ENCODE measurements at regions not wholly inside any gene's neighbourhood (a gene's known extent, or its start where the extent isn't known, plus 50 kb on each side); places are given as distances from the start of the nearest gene placed in this dataset.

DNA sequence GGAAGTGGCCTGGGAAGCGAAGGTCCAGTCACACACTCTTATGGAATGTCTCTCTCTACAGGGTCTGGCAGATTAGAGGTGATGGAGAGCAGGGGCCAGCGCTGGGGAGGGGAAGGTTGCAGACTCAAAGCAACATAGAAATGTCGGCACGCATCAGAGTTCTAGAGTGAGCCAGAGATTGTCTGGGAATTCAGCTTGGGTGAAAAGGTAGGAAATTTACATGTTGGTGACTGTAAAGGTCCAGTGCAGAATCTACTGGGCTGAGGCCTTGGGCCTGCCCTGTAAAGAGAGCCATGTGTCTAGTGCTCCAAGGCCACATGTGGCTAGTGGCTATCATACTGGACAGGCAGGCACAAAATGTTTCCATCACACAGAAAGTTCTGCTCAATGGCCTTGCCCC is 80.8 kb downstream of the FOXA2 start:
- no peak for DNase-seq

DNA sequence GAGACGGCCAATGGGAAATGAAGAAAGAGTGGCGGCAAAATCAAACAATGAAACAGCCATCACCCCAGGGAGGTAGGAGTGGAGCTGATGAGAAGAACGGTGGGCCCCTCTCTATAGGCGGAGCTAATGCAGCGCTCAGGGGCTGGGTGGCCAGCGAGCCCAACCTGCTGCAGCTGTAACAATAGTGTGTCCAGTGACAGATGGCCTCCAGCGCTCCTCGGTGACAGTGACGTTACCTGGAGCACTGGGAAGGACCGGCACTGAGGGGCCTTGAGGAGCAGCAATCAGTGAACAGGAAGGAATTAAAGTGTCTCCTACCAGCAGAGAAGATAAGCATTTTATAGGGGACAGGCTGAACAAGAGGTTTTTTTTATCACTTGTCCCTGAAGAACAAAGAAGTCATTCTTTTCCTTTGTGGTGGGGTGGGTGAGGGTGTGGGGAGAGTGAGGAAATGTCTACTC is 81.6 kb downstream of the FOXA2 start:
- DNase-seq, result no peak

DNA sequence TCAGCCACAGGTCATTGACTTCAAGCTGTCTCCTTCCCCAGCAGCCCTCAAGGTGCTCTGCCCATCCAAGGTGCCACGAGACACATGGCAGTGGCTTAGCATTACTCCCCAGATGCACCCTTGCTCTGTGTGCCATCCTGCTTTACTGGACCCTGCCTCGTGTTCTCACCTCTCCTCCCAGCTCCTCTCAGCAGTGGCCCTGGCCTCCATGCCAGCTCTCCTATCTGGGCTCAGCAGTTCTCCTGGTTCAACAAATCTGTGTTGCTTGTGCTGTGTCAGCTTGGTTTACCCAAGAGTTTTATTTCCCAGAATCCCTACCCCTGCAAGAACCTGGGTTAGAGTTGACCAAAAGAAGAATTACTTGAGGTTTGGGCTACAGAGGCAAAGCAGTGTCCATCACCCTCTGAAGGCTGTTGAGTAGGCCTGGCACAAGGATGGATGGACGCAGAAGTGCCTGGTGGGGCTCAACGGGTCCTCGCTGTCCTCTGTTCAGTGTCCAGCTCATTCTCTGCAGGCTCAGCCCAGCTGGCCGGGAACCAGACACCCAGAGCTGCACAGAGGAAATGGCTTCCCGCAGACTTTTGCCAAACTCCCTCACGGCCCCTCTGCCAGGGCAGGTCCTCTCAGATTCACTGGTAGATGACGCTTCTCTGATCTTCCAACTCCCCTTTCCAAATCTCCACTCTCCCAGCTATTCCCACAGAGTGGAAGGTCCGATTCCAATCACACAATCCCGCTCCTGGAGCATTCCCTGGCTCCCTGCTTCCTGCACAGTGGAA is 82.6 kb downstream of the FOXA2 start:
- DNase-seq, result no peak

DNA sequence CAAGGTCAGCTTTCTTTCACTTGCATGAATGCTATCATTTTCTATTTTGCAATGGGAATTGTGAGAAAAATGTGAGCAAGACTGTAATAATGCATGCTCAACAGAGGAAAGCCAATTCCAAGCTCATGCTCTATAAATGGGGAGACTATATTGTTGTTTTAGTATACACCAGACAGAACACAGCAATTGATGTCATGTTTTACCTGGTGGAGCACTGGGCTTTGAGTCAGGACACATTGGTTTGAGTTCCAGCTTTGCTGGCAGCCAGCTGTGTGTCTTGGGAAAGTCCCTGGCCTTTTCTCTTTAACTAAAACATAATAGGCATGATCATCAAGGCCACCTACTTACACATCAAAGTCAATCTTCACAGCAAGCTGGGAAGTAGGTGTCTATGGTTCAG is 83.3 kb downstream of the FOXA2 start:
- DNase-seq, result no peak

DNA sequence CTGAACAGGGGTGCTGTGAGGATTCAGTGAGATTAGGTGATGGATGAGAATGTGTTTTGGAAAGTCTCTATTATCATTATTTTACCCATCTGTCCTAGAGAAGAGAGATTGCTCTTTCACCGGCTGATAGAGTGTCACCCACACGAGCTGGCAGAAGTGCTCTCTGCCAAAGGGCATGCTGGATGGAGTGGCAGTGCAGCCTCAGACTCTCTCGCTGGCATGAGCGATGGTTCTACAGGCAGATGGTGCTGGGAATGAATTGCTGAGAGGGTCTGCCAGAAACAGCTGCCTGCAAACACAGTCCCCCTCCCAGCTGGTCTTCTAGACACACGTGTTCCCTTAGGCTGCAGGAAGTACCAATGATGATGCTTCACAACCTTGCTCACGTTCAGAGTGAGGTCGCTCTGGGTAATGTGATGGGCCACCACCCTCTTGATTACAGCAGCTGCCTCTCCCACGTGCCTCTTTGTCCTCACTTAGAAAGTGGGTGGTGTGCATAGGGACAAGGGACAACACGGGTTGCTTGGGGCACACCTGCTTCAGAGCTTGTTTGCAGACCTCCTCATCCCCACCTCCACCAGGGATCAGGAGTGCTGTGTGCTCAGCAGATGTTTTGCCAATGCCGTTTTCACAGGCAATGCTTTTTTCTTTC is 84.7 kb downstream of the FOXA2 start:
- DNase-seq, result no peak

DNA sequence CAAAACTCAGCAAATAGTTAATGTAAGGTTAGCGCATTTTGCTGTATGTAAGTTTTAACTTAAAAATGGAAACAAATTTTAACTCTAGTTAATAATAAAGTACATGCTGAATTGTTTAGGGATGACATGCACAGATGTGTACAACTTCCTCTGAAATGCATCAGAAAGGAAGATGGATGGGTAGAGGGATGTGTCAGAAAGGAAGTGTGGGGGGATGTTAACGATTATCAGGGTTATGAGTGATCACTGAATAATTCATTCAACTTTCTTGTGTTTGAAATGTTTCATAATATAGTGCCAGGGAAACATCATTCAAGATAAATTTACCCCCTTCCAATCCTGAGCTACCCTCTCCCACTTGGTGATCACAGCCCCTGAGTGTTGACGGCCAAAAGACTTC is 87.6 kb downstream of the FOXA2 start:
- DNase-seq, result no peak

DNA sequence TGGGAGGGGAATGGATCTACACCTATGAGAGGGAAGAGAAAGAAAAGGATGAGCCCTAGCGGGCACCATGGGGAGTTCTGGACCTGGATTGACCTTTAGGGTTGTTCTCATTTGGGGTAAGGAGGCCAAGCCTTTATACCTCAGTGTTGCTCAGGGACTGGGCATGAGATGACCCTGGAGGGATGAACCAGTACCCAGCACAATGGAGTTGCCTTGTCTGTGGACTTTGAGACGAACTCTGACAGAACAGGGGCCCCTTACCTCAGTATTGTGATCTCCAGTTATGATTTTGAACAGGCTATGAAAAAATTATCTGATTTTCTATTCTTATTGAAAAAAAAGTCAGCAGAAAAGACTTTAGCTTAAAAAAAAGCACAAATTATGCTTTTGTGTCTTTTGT is 88.6 kb downstream of the FOXA2 start:
- no peak for DNase-seq

DNA sequence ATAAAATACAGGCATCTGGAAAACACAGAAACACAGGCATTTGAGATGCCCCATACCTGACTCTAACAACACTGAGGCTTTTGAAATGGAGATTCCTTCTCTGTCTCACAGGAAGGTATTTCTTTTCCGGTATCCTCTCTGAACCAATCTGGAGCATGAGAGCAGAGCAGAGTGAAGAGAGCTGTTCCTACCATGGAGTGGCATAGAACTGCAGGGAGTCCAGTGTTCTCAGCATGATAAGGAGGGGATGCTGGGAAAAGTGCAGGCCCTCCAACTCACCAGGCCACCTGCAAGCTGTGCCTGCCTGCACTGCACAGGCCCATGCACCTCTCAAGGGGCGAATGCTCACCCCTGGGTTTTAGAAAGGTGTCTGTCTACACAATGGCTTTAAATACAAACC is 89.2 kb downstream of the FOXA2 start:
- no peak for DNase-seq

DNA sequence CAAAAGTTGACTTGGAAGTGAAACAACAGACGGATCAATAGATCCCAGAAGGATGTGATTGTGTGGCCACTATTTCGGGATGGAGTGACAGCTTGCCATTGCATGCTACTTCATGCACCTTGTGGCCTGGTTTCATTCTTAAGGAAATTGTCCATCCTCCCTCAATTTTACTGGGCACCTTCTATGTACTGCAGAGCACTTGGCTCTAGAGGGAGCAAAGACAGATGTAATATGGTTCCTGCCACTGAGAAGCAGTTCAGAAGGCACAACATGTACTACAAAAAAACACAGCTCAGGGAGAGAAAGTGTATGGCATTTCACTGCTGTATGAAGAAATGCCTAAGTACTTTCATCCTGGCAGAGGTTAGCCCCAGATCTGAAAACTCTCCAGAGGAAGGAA is 91.9 kb downstream of the FOXA2 start:
- DNase-seq, result no peak

DNA sequence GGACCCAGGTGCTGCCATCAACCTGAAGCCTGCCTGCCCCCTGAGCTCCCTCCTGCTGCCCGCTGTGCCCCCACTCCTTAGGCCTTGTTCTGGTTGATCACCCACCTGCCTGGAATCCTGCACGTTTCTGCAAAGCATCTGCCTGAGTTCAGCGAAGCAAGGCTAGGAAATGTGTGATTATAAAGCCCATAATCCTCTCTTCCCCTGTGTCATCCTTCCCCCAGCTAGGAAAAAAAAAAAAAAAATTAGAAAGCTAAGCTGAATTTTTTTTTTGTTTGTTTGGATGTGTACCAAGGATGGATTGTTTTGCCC is 93.2 kb downstream of the FOXA2 start:
- DNase-seq, result no peak

DNA sequence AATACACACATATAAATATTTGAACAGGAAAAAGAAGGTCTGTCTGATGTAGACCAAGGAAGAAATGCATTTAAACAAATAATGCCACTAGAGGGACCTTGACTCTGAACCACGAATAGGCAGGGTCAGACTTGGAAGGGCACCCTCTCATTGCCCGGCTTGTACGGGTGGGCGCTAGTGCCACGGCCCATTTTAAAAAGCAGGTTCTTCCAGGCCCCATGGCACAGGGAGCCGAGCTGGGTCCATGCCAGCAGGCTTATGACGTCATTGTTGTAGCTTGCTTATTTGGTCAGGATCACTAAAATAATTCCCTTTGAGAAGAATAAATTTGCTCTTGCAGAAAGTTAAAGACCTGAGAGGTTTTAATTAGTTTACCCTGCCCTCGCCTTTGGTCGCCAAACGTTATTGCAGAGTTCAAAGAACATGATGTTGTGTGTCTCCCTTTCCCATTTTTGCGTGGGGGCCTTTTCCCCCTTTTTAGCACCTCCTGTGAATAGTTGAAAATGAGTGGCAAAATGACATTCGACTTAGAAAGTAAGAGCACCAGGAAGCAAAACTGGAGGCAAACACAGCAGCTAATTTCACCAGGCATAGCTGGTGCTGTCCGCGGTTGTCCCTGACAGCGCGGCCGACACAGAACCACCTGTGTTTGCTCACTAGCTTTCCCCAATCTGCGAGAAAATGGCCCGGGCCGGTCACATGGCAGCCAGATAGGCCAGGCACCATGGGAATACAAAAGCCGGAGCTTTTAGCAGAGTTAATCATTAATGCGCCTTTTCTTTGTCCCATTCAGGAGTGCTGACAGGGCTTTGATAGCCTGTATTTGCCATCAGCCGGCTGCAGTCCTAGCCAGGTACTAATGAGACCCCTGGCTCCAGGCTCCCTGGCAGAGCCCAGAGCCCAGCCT is 93.8 kb downstream of the FOXA2 start:
- DNase-seq, result no peak

DNA sequence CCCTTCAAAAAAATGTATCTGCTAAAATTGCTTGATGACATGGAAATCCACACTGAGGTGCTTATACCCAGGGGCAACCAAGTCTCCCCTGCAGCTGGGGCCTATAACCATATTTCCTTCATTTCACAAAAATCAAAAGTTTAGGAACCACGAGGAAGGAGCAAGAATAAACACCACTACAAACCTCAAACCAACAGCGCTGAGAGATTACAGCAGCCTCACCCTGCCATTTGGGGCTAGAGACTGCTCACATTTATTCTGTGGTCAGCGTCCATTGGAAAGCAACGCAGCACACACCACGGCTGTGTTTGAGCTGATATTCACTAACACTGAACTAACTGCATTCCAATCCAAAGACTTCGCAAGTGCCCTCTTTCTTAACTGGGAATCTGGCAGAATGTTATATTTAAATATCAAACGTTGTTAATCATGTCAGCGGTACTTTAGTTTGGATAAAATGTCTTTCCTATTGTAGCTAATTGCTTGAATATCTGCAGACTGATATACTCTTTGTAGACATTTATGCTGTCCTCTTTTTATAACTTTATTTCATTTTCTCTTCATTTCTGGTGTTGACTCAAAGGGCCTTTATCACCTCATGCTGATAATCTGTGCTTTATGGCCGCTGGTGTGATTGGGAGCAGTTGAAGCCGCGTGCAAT is 94.6 kb downstream of the FOXA2 start:
- no peak for DNase-seq

DNA sequence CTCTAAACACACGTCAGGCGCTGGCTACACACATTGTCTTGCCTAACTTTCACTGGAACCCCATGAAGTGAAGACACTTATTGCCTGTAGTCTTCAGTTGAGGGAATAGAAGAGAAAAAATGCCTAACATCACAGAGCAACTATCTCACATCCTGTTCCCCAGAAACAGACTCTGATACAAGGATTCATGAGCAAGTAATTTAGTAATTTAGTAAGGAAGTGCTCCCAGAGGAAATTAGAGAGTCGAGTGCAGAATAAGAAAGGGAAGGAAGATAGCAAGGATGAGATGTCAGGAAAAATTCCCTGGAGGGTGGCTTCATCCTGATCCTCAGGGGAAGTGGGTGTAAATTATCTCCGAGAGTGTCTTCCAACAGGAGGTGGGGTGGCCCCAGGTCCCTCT is 104.0 kb downstream of the FOXA2 start:
- DNase-seq, result no peak

DNA sequence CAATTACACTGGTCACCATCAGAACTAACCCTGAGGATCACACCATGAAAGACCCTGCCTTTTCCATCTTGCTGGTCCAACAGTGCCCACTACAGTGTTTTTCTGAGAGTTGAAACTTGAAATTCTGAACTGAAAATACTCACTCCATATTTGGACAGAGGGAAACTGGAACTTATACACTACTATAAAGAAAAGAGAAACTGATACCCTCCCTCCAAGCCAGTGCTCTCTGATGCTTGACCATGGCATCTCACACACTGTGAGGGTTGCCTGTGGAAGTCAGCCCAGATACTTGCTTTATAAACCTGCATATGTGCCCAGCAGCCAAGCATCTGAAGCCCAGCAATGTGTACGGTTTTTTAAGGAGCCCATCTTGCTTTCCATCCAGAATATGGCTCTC is 108.7 kb downstream of the FOXA2 start:
- no peak for DNase-seq

DNA sequence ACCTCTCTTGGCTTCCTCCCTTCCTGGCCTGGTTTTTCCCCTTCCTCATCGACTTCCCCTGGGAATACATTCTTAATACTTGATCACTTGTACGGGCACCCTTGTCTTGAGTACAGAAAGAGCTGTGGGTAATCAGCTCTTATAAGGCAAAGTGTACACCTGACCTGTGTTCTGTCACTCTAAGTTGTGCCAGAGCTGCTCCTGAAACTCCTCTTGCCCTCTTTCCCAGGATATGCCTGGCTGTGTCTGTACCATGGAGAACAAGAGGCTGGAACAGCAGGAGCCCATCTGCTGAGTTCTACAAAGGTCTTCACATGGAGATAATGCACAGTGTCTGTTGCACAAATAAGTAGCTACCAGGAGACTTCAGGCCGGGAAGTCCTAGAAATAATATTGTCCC is 110.1 kb downstream of the FOXA2 start:
- DNase-seq, result no peak

DNA sequence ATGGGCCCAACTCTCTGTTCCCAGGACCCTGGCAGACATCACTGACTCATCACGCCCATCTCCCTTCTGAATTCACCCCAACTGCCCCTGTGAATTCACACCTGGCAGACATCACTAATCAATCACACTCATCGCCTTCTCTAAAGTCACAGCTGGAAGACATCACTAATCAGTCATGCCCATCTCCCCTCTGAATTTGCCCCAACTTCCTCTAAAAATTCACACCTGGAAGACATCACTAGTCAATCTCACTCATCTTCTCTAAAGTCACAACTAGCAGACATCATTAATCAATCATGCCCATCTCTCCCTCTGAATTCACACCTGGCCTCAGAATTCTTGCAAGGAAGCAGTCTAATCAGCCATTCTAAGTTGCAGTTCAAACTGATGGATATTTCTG is 111.1 kb downstream of the FOXA2 start:
- DNase-seq, result no peak

DNA sequence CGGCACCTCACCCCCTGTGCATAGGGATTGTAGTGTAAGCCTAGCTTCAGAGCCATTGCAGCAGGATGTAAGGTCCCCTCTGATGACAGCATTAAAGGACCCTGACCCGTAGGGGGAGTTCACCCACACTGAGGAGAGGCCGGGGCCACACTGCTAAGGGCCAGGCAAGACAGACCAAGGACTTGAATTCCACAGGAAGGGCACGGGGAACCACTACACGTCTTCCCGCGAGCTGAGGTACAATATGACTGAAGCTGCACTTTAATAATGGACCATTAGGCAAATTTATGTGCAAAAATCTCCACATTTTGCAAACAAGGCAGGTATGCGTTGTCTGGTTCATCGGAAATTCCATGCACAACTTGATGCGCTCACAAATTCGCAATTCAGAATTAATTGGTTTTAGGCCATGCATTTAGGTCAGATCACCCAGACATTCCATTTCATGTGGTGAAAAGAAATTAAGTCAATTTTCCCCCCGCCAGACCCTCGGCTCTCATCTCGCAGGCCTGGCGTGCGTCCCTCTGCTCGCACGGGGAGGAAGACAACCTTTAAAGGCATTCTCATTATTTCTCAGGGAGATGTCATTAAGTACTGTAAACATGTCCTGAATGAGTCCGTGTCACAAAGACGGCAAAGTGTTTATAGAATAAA is 111.8 kb downstream of the FOXA2 start:
- no peak for DNase-seq

DNA sequence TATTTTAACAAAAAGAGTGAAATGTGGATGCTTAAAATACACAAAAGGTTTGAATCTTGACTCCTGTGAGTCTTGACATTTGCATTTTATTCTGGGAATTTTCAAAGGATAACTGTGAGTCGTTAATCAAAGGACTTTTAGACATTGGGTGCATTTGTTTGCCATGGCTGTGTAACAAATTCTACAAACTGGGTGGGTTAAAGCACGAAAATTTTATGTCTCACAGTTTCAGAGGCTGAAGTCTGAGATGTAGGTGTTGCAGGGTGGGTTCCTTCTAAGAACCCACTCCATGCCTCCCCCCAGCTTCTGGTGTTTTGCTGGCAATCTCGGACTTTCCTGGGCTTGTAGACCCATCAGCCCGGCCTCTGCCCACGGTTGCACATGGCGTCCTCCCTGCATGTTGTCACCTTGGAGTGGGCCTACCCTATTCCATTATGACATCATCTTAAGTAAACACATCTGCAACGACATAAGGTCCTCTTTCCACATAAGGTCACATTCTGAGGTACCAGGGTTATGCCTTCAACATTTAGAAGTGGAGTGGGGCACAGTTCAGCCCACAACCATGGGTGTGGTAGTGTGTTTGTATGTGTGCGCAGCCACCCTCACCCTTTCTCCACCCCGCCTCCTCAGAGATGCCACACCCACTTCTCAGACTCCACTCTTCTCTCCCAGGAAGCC is 113.1 kb downstream of the FOXA2 start:
- DNase-seq, result no peak

DNA sequence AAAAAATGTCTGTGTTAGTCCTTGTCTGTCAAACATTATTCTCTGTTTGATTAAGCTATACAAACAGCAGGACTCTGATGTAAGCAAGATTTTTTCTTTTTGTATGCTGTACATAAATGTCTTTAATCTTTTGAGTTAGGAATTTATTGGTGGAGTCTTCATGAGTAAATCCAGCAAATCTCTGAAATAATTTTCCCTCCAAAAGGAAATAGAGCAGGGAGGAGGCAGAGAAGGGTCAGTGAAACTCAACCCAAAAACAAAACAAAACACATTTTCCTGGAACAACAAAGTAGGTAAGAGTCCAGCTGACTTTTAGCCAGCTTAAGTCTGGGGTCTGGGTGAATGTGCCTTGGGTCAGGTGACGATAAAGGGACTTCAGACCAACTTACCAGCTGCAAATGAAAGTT is 113.7 kb downstream of the FOXA2 start:
- no peak for DNase-seq

DNA sequence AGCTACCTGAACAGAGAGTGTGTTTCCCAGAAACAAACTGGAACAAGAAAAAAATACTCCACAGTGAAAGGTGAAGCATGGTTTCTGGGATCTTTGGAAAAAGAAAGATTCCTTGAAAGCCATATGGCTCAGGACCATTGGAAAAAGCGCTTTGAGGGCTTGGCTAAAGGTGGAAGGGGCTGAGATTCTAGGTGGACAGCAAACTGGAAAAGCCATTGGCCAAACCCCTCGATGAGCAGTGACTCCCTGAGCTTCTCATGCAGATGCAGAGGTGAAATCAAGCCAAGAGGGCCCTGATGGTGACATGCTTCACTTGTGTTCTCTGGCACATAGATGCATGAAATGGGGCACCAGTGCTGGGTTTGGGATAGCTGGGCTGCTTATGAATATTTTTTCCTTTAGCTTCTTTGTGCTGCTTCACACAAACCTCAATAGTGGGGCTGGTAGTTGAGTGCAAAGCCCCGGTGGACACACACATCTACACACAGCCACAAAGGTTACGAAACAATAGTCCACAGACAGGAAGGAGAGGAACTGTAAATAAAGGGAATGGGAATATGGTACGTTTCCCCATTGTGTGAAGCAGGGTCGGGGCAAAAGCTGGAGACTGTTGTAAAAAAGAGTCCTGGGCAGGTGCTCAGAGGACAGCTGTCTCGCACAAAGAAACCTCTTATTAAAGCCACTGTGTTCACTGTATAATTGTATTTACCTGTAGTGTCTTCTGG is 117.8 kb downstream of the FOXA2 start:
- no peak for DNase-seq

DNA sequence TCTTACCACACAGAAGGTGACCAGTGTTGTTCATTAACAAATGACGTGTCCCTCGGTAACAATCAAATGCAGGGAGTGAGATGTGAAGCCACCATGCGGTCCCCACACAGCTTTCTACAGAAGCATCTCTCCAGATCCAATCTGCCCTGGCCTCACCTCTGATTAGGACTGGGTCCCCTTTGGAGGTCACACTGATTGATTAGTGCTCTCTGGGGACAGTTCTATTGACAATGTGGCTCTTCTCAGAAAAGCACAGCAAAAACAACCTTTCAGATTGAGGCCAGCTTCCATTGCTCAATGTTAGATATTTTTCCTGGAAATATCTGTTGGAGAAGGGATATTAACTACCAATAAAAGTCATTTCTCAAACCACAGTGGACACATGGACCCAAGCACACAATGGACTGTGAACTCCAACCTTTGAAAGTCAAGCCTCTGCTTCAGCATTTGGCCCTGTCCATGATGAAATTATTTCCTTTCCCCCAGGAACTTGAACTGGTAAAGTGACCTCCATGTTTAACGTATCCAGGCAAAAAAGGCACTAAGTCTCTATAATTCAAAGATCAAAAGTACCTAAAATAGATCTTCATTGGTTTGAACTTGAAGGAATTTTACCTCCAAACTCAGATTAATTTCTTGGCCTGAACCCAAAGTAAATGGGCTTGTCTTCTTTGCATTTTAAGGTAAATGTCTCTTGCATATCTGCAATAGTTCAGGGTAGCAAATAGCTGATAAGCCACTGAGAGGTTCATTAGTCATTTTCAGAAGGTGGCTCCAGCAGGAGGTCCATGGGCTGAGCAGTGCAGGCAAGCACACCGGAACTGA is 118.5 kb downstream of the FOXA2 start:
- DNase-seq, result no peak
